HepG2 (cell line): ENCODE measurements at regions not wholly inside any gene's neighbourhood (a gene's known extent, or its start where the extent isn't known, plus 50 kb on each side); places are given as distances from the start of the nearest gene placed in this dataset.

Experiments used
- ATAC-seq: fragments of 200-7000 bp; cut with Tn5 transposase; 3 replicates; pipeline ENCODE4 v1.9.1; 2020; ENCODE audit warnings: mild to moderate bottlenecking, moderate library complexity
- BruUV-seq: library from RNA; stranded (reverse); fragments of 400-500 nt; replicated peaks from 2 replicates; lab custom pipeline; 2021; lab: Mats Ljungman, UMichigan
- CTCF ChIA-PET: fragments of 300-600 bp; formaldehyde crosslinking; extraction: SDS; loops from one replicate; lab custom pipeline; 2021; ENCODE audit warnings: low total read pairs, inconsistent platforms, low intra/inter-chr PET ratio; lab: Yijun Ruan, JAX
- POLR2A ChIA-PET: fragments of 350-600 bp; sonication (Branson Sonifier 250); formaldehyde crosslinking; loops from one replicate; lab custom pipeline; 2020; ENCODE audit warnings: antibody characterized with exemption, inconsistent platforms; lab: Yijun Ruan, JAX
- DNase-seq: peaks from one replicate; pipeline ENCODE4 v3.0.0-alpha.2; 2015; ENCODE audit warnings: low spot score
- FAIRE-seq: peaks from 3 replicates; lab custom pipeline; 2011; peaks lifted over from hg19 to GRCh38; lab: Jason Lieb, UNC
- H2AFZ ChIP-seq: one replicate; pipeline ENCODE4 v1.6.1; 2011; ENCODE audit warnings: low read length, inconsistent platforms
- H3K27ac ChIP-seq: fragments of 300-600 bp; 3 replicates; pipeline ENCODE4 v1.8.0; 2011; ENCODE audit warnings: mixed run types, mild to moderate bottlenecking, mixed read lengths, low read length, inconsistent platforms; ENCODE audit not compliant: insufficient read depth; ENCODE audit errors: extremely low read length
- H3K27me3 ChIP-seq, 2 experiments: fragments of 200-600 bp in 1 of 2; 2 replicates in 1 of 2; 3 replicates in 1 of 2; pipeline versions ENCODE4 v1.6.0 to v1.8.0; 2011; ENCODE audit warnings: low read length in 2 of 2, mild to moderate bottlenecking in 2 of 2, moderate library complexity in 2 of 2, inconsistent platforms in 1 of 2; ENCODE audit not compliant: insufficient read depth in 2 of 2, control insufficient read depth in 1 of 2
- H3K36me3 ChIP-seq, 2 experiments: fragments of 200-600 bp in 1 of 2; replicated peaks in 1 of 2; 2 replicates in 1 of 2; 3 replicates in 1 of 2; pipeline versions ENCODE4 v1.5.1 to v1.8.0; 2011; ENCODE audit warnings: low read length in 2 of 2, inconsistent platforms in 1 of 2; ENCODE audit not compliant: insufficient read depth in 2 of 2, control insufficient read depth in 1 of 2
- H3K4me1 ChIP-seq: 2 replicates; pipeline ENCODE4 v1.5.1; 2012; ENCODE audit warnings: low read length, inconsistent platforms; ENCODE audit not compliant: insufficient read depth
- H3K4me2 ChIP-seq: 2 replicates; pipeline ENCODE4 v1.6.0; 2011; ENCODE audit warnings: low read depth, low read length, inconsistent platforms
- H3K4me3 ChIP-seq, 3 experiments: fragments of 200-600 bp in 1 of 3; sonication (generic), shearing (Covaris generic) in 1 of 3; replicated peaks in 1 of 3; 2 replicates each; pipeline ENCODE4 v1.5.1; 2011 to 2016; ENCODE audit warnings: low read length in 3 of 3, inconsistent platforms in 2 of 3, low read depth in 2 of 3, mild to moderate bottlenecking in 2 of 3, control low read depth in 1 of 3, mixed read lengths in 1 of 3; ENCODE audit not compliant: insufficient read depth in 1 of 3
- H3K79me2 ChIP-seq: one replicate; pipeline ENCODE4 v1.6.1; 2011; ENCODE audit warnings: low read length, inconsistent platforms; ENCODE audit not compliant: insufficient read depth
- H3K9ac ChIP-seq: 2 replicates; pipeline ENCODE4 v1.6.0; 2011; ENCODE audit warnings: mild to moderate bottlenecking, low read depth, low read length, inconsistent platforms; ENCODE audit not compliant: insufficient read depth
- H3K9me3 ChIP-seq: 2 replicates; pipeline ENCODE4 v1.5.1; 2012; ENCODE audit warnings: mild to moderate bottlenecking, low read length
- H4K20me1 ChIP-seq: 2 replicates; pipeline ENCODE4 v1.6.0; 2011; ENCODE audit warnings: inconsistent platforms, mild to moderate bottlenecking, low read length, moderate library complexity; ENCODE audit not compliant: insufficient read depth
- HDAC1 ChIP-seq: sonication (generic); formaldehyde crosslinking; IDR thresholded peaks from 2 replicates; pipeline ENCODE4 v1.5.1; 2020; ENCODE audit warnings: mild to moderate bottlenecking, missing genetic modification reagents
- HNRNPL ChIP-seq: fragments of 200-400 bp; formaldehyde crosslinking; IDR thresholded peaks from 2 replicates; pipeline ENCODE4 v1.6.1; 2017; ENCODE audit warnings: mild to moderate bottlenecking, low read depth, low read length
- MAFK ChIP-seq, 2 experiments: IDR thresholded peaks in 1 of 2; conservative IDR thresholded peaks in 1 of 2; 2 replicates each; pipeline ENCODE4 v1.6.1; 2011; ENCODE audit warnings: improper control_type of control experiment in 2 of 2, low read length in 2 of 2
- NFRKB ChIP-seq: fragments of 450-650 bp; IDR thresholded peaks from 2 replicates; pipeline ENCODE4 v1.6.1; 2017
- NR2F6 ChIP-seq, 2 experiments: IDR thresholded peaks; 2 replicates each; pipeline ENCODE4 v1.6.1; 2016; ENCODE audit warnings: antibody characterized with exemption in 1 of 2, mild to moderate bottlenecking in 1 of 2
- SNAI1 ChIP-seq: sonication (generic); formaldehyde crosslinking; IDR thresholded peaks from 2 replicates; pipeline ENCODE4 v1.5.0; 2020; ENCODE audit warnings: mild to moderate bottlenecking, missing genetic modification reagents, borderline replicate concordance
- SRY ChIP-seq: sonication (generic); formaldehyde crosslinking; IDR thresholded peaks from 2 replicates; pipeline ENCODE4 v1.8.0; 2022; ENCODE audit warnings: mild to moderate bottlenecking, missing genetic modification reagents
- STAT5B ChIP-seq: sonication (generic); formaldehyde crosslinking; IDR thresholded peaks from 2 replicates; pipeline ENCODE4 v1.4.0; 2020; ENCODE audit warnings: missing genetic modification reagents
- ZNF570 ChIP-seq: sonication (generic); formaldehyde crosslinking; IDR thresholded peaks from 2 replicates; pipeline ENCODE4 v1.4.0; 2020; ENCODE audit warnings: mild to moderate bottlenecking, missing genetic modification reagents, borderline replicate concordance
- WGBS: methylation state at CpG from one replicate; pipeline ENCODE4 v1.1.6; 2017; ENCODE audit warnings: low lambda C conversion rate; 5-methylcytosine and 5-hydroxymethylcytosine counted together
- in situ Hi-C: cut with HindIII; loops from 2 replicates; pipeline ENCODE4 v1.10.0; 2017; ENCODE audit warnings: low pct_unique_long_range_greater_than_20kb; ENCODE audit not compliant: extremely low pct_ligation_motif_present
- intact Hi-C: fragments of 100-400 bp; cut with micrococcal nuclease; formaldehyde crosslinking; loops from one replicate; pipeline ENCODE4 v1.10.0; 2022; ENCODE audit not compliant: unreplicated experiment
- TF ChIP-seq, protein P1 (sequence below): sonication (generic); formaldehyde crosslinking; IDR thresholded peaks from 2 replicates; pipeline ENCODE4 v1.4.0; 2020; ENCODE audit warnings: mild to moderate bottlenecking, missing genetic modification reagents

GRCh38 chr5:135739383-135739981, 95.0 kb upstream of the SLC25A48 start:
- H3K9me3 ChIP-seq: peaks cover under 1% of the 10 kb centered on the region; the same call in 1 of the 2 replicates
- FAIRE-seq: no peak
- no peak overlapping the region for H3K27ac ChIP-seq
- ATAC-seq: no peak
- no peak for DNase-seq
- no peak overlapping the region for H3K9ac ChIP-seq
- no peaks in the 10 kb centered on the region for H4K20me1 ChIP-seq
- H3K4me2 ChIP-seq: no peak overlapping the region
- TF ChIP-seq, protein P1, sequence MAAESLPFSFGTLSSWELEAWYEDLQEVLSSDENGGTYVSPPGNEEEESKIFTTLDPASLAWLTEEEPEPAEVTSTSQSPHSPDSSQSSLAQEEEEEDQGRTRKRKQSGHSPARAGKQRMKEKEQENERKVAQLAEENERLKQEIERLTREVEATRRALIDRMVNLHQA (CRISPR knock-in tag): no peak
- peak in 1 of 2 experiments; percentile 42; a peak in 1 of 4 replicates for TF ChIP-seq MAFK (conservative IDR thresholded peaks at IDR 0.05 in 1 of 2, IDR thresholded peaks at IDR 0.05 in 1 of 2; ENCODE audit: low read length in 2 of 2)
- in situ Hi-C loops: loop anchor here (25.0 kb wide), 1 partner anchor 277 kb away; the partner anchor contains the start of gene TIFAB
- H3K4me1 ChIP-seq: no peaks in the 10 kb centered on the region
- ChIA-PET CTCF (no interaction called here), POLR2A (no interaction called here)
- no peak overlapping the region for H3K4me3 ChIP-seq
- 2% methylated on average over 3 of the region's 3 CpGs for WGBS
- no peaks in the 10 kb centered on the region for H3K36me3 ChIP-seq
- BruUV-seq: no TSS peak
- no peaks in the 10 kb centered on the region for H3K79me2 ChIP-seq
- no peak overlapping the region for H2AFZ ChIP-seq
- intact Hi-C loops: no loop called here
- peaks cover 0 to 24% of the 10 kb centered on the region in 2 experiments; a peak in 2 of 5 replicates for H3K27me3 ChIP-seq

GRCh38 chr5:135738564-135738875, 95.9 kb upstream of the SLC25A48 start:
- no peaks in the 10 kb centered on the region for H3K79me2 ChIP-seq
- BruUV-seq: no TSS peak
- TF ChIP-seq STAT5B (no peak), NFRKB (no peak), SNAI1 (no peak), NR2F6 (IDR thresholded peaks at IDR 0.05) (no peak), NR2F6 (CRISPR knock-in tag; IDR thresholded peaks at IDR 0.05) (no peak), ZNF570 (CRISPR knock-in tag) (no peak), SRY (CRISPR knock-in tag) (no peak), HNRNPL (no peak), HDAC1 (no peak)
- TF ChIP-seq, all 625 proteins: peak for 0
- WGBS: 2% methylated on average over 5 of the region's 5 CpGs
- intact Hi-C loops (no loop called here), in situ Hi-C loops (loop anchor here (25.0 kb wide), 1 partner anchor 276 kb away; the partner anchor contains the start of gene TIFAB)
- no peak for FAIRE-seq
- H2AFZ ChIP-seq: no peak overlapping the region
- ChIA-PET POLR2A (no interaction called here), CTCF (no interaction called here)
- H3K4me2 ChIP-seq: no peak overlapping the region
- H3K9ac ChIP-seq: no peak overlapping the region
- H4K20me1 ChIP-seq: no peaks in the 10 kb centered on the region
- H3K4me3 ChIP-seq: no peak overlapping the region
- H3K9me3 ChIP-seq: no peaks in the 10 kb centered on the region
- H3K4me1 ChIP-seq: no peaks in the 10 kb centered on the region
- H3K27me3 ChIP-seq: peaks cover 0 to 24% of the 10 kb centered on the region in 2 experiments; a peak in 2 of 5 replicates
- no peak for DNase-seq
- no peak overlapping the region for H3K27ac ChIP-seq
- no peak for ATAC-seq
- H3K36me3 ChIP-seq: no peaks in the 10 kb centered on the region
